ENCODE measurements at regions not wholly inside any gene's neighbourhood (a gene's known extent, or its start where the extent isn't known, plus 50 kb on each side); places are given as distances from the start of the nearest gene placed in this dataset.

- peaks cover 3% of the 10 kb centered on the region for H3K9me3 ChIP-seq (ENCODE audit: insufficient read depth, low read depth, low read length)
- H4K20me1 ChIP-seq (ENCODE audit: insufficient read depth, low read length) = no peaks in the 10 kb centered on the region
- no peaks in the 10 kb centered on the region for H3K4me1 ChIP-seq (ENCODE audit: insufficient read depth, low read length)
- H3K27ac Mint-ChIP-seq (ENCODE audit: unreplicated experiment) = no peak overlapping the region
- H3K79me2 ChIP-seq (ENCODE audit: insufficient read depth, low read length) = no peaks in the 10 kb centered on the region
- peaks cover 7% of the 10 kb centered on the region for H3K4me1 Mint-ChIP-seq (ENCODE audit: low read depth, unreplicated experiment)
- H3K27me3 ChIP-seq (ENCODE audit: insufficient read depth, low read length) = no peaks in the 10 kb centered on the region
- H3K9ac ChIP-seq (ENCODE audit: low read length) = no peak overlapping the region
- H3K27ac ChIP-seq (ENCODE audit: low read depth, low read length) = no peak overlapping the region
- no peaks in the 10 kb centered on the region for H3K27me3 Mint-ChIP-seq (ENCODE audit: low read depth, unreplicated experiment)
- H3K36me3 ChIP-seq (ENCODE audit: insufficient read depth, low read length) = no peaks in the 10 kb centered on the region
- no peak overlapping the region for H3K4me2 ChIP-seq (ENCODE audit: low read length)
- no peak overlapping the region for H3K4me3 Mint-ChIP-seq (ENCODE audit: unreplicated experiment)
- no peak overlapping the region for H3K4me3 ChIP-seq (ENCODE audit: insufficient read depth, low read depth, low read length)
- no peaks in the 10 kb centered on the region for H3K9me3 Mint-ChIP-seq (ENCODE audit: unreplicated experiment)
- no peak overlapping the region for H2AFZ ChIP-seq (ENCODE audit: low read depth, low read length)
- H3K36me3 Mint-ChIP-seq (ENCODE audit: low read depth, unreplicated experiment) = no peaks in the 10 kb centered on the region
- FAIRE-seq (no peak), DNase-seq (ENCODE audit: low read depth) (no peak)
- TF ChIP-seq CTCF (IDR thresholded peaks at IDR 0.05; ENCODE audit: insufficient read depth, low read depth, low read length) (no peak), EZH2 (IDR thresholded peaks at IDR 0.05; ENCODE audit: insufficient read depth, low read length) (no peak)
Measured at GRCh38 chr6:51107769-51108203, 289.1 kb downstream of the TFAP2B start.

GRCh38 chr6:51108563-51109234 is 290.0 kb downstream of the TFAP2B start:
- no peak overlapping the region for H2AFZ ChIP-seq (ENCODE audit: low read depth, low read length)
- H3K4me1 ChIP-seq (ENCODE audit: insufficient read depth, low read length) = no peaks in the 10 kb centered on the region
- no peaks in the 10 kb centered on the region for H3K9me3 Mint-ChIP-seq (ENCODE audit: unreplicated experiment)
- H3K36me3 ChIP-seq (ENCODE audit: insufficient read depth, low read length) = no peaks in the 10 kb centered on the region
- no peaks in the 10 kb centered on the region for H4K20me1 ChIP-seq (ENCODE audit: insufficient read depth, low read length)
- no peak overlapping the region for H3K9ac ChIP-seq (ENCODE audit: low read length)
- no peak overlapping the region for H3K4me3 Mint-ChIP-seq (ENCODE audit: unreplicated experiment)
- H3K4me1 Mint-ChIP-seq (ENCODE audit: low read depth, unreplicated experiment) = peaks cover 7% of the 10 kb centered on the region
- no peak overlapping the region for H3K27ac Mint-ChIP-seq (ENCODE audit: unreplicated experiment)
- peak; percentile 2 for DNase-seq (ENCODE audit: low read depth)
- no peak overlapping the region for H3K4me3 ChIP-seq (ENCODE audit: insufficient read depth, low read depth, low read length)
- TF ChIP-seq EZH2 (IDR thresholded peaks at IDR 0.05; ENCODE audit: insufficient read depth, low read length) = no peak
- no peak for TF ChIP-seq CTCF (IDR thresholded peaks at IDR 0.05; ENCODE audit: insufficient read depth, low read depth, low read length)
- H3K4me2 ChIP-seq (ENCODE audit: low read length) = no peak overlapping the region
- no peaks in the 10 kb centered on the region for H3K36me3 Mint-ChIP-seq (ENCODE audit: low read depth, unreplicated experiment)
- no peaks in the 10 kb centered on the region for H3K27me3 Mint-ChIP-seq (ENCODE audit: low read depth, unreplicated experiment)
- H3K9me3 ChIP-seq (ENCODE audit: insufficient read depth, low read depth, low read length) = peaks cover 3% of the 10 kb centered on the region
- no peak for FAIRE-seq
- H3K79me2 ChIP-seq (ENCODE audit: insufficient read depth, low read length) = no peaks in the 10 kb centered on the region
- no peaks in the 10 kb centered on the region for H3K27me3 ChIP-seq (ENCODE audit: insufficient read depth, low read length)
- H3K27ac ChIP-seq (ENCODE audit: low read depth, low read length) = no peak overlapping the region

- no peak for FAIRE-seq
- H3K4me3 Mint-ChIP-seq (ENCODE audit: unreplicated experiment) = no peak overlapping the region
- H3K9ac ChIP-seq (ENCODE audit: low read length) = no peak overlapping the region
Measured at GRCh38 chr6:51112731-51113130, 294.1 kb downstream of the TFAP2B start.

More at GRCh38 chr6:51112731-51113130, 294.1 kb downstream of the TFAP2B start:
- no peak for DNase-seq (ENCODE audit: low read depth)
- no peaks in the 10 kb centered on the region for H3K27me3 ChIP-seq (ENCODE audit: insufficient read depth, low read length)
- no peak overlapping the region for H3K4me2 ChIP-seq (ENCODE audit: low read length)
- H3K27me3 Mint-ChIP-seq (ENCODE audit: low read depth, unreplicated experiment) = no peaks in the 10 kb centered on the region
- H3K4me3 ChIP-seq (ENCODE audit: insufficient read depth, low read depth, low read length) = no peak overlapping the region
- no peaks in the 10 kb centered on the region for H3K36me3 ChIP-seq (ENCODE audit: insufficient read depth, low read length)
- H3K9me3 ChIP-seq (ENCODE audit: insufficient read depth, low read depth, low read length) = peaks cover 3% of the 10 kb centered on the region
- no peak overlapping the region for H2AFZ ChIP-seq (ENCODE audit: low read depth, low read length)
- H3K27ac Mint-ChIP-seq (ENCODE audit: unreplicated experiment) = no peak overlapping the region
- H3K4me1 ChIP-seq (ENCODE audit: insufficient read depth, low read length) = no peaks in the 10 kb centered on the region
- no peaks in the 10 kb centered on the region for H3K4me1 Mint-ChIP-seq (ENCODE audit: low read depth, unreplicated experiment)
- H4K20me1 ChIP-seq (ENCODE audit: insufficient read depth, low read length) = no peaks in the 10 kb centered on the region
- no peaks in the 10 kb centered on the region for H3K36me3 Mint-ChIP-seq (ENCODE audit: low read depth, unreplicated experiment)
- H3K9me3 Mint-ChIP-seq (ENCODE audit: unreplicated experiment) = no peaks in the 10 kb centered on the region
- H3K27ac ChIP-seq (ENCODE audit: low read depth, low read length) = no peak overlapping the region
- no peaks in the 10 kb centered on the region for H3K79me2 ChIP-seq (ENCODE audit: insufficient read depth, low read length)
- TF ChIP-seq EZH2 (IDR thresholded peaks at IDR 0.05; ENCODE audit: insufficient read depth, low read length) (no peak), CTCF (IDR thresholded peaks at IDR 0.05; ENCODE audit: insufficient read depth, low read depth, low read length) (no peak)
